ENCODE measurements at regions not wholly inside any gene's neighbourhood (a gene's known extent, or its start where the extent isn't known, plus 50 kb on each side); places are given as distances from the start of the nearest gene placed in this dataset.

GRCh38 chr2:7666596-7667259 is 749.5 kb downstream of the RNF144A start:
- Mint-ChIP-seq H3K27me3 (no peaks in the 10 kb centered on the region), H3K4me3 (no peak overlapping the region), H3K27ac (peak overlapping the region in 1 of 3 donors; percentile 16), H3K36me3 (no peaks in the 10 kb centered on the region), H3K9me3 (peaks cover 0 to under 1% (median 0%) of the 10 kb centered on the region in 7 donors), H3K4me1 (peaks cover 0 to 2% (median 0%) of the 10 kb centered on the region in 4 donors)
- no peak for ATAC-seq (ENCODE audit: low read depth in 2 of 2)
- Histone ChIP-seq H3K27ac (ENCODE audit: insufficient read depth, low read length, poor library complexity, severe bottlenecking) (no peak overlapping the region), H3K9me3 (ENCODE audit: control insufficient read depth in 2 of 2, low read length in 2 of 2) (no peaks in the 10 kb centered on the region), H3K4me3 (ENCODE audit: low read depth, low read length) (no peak overlapping the region), H3K27me3 (ENCODE audit: control insufficient read depth, insufficient read depth, low read length) (no peaks in the 10 kb centered on the region), H3K36me3 (ENCODE audit: control insufficient read depth, insufficient read depth, low read length) (no peaks in the 10 kb centered on the region), H3K4me1 (ENCODE audit: control insufficient read depth, insufficient read depth, low read length, poor library complexity, severe bottlenecking) (no peaks in the 10 kb centered on the region)
- no peak for DNase-seq

GRCh38 chr2:7667260-7667757 is 750.1 kb downstream of the RNF144A start:
- peaks cover 0 to 7% (median 4%) of the 10 kb centered on the region in 4 donors for H3K4me1 Mint-ChIP-seq
- peaks cover 0 to 3% of the 10 kb centered on the region in 2 experiments for H3K9me3 ChIP-seq (ENCODE audit: control insufficient read depth in 2 of 2, low read length in 2 of 2)
- H3K27ac ChIP-seq (ENCODE audit: insufficient read depth, low read length, poor library complexity, severe bottlenecking), result no peak overlapping the region
- no peaks in the 10 kb centered on the region for H3K36me3 Mint-ChIP-seq
- no peaks in the 10 kb centered on the region for H3K27me3 ChIP-seq (ENCODE audit: control insufficient read depth, insufficient read depth, low read length)
- no peak overlapping the region for H3K4me3 Mint-ChIP-seq
- no peaks in the 10 kb centered on the region for H3K36me3 ChIP-seq (ENCODE audit: control insufficient read depth, insufficient read depth, low read length)
- H3K27ac Mint-ChIP-seq, result no peak overlapping the region
- H3K9me3 Mint-ChIP-seq, result no peaks in the 10 kb centered on the region
- DNase-seq (no peak), ATAC-seq (ENCODE audit: low read depth in 2 of 2) (no peak)
- no peak overlapping the region for H3K4me3 ChIP-seq (ENCODE audit: low read depth, low read length)
- H3K27me3 Mint-ChIP-seq, result no peaks in the 10 kb centered on the region
- no peaks in the 10 kb centered on the region for H3K4me1 ChIP-seq (ENCODE audit: control insufficient read depth, insufficient read depth, low read length, poor library complexity, severe bottlenecking)

GRCh38 chr2:7670905-7671641 is 753.9 kb downstream of the RNF144A start:
- Mint-ChIP-seq H3K4me3 (no peak overlapping the region), H3K36me3 (no peaks in the 10 kb centered on the region), H3K9me3 (no peaks in the 10 kb centered on the region), H3K27me3 (no peaks in the 10 kb centered on the region), H3K4me1 (peaks cover 0 to 12% (median 8%) of the 10 kb centered on the region in 4 donors), H3K27ac (no peak overlapping the region)
- Histone ChIP-seq H3K4me3 (ENCODE audit: low read depth, low read length) (no peak overlapping the region), H3K27ac (ENCODE audit: insufficient read depth, low read length, poor library complexity, severe bottlenecking) (no peak overlapping the region), H3K27me3 (ENCODE audit: control insufficient read depth, insufficient read depth, low read length) (no peaks in the 10 kb centered on the region), H3K9me3 (ENCODE audit: control insufficient read depth in 2 of 2, low read length in 2 of 2) (peaks cover 0 to 3% of the 10 kb centered on the region in 2 experiments), H3K36me3 (ENCODE audit: control insufficient read depth, insufficient read depth, low read length) (no peaks in the 10 kb centered on the region), H3K4me1 (ENCODE audit: control insufficient read depth, insufficient read depth, low read length, poor library complexity, severe bottlenecking) (no peaks in the 10 kb centered on the region)
- DNase-seq (no peak), ATAC-seq (ENCODE audit: low read depth in 2 of 2) (no peak)

DNA sequence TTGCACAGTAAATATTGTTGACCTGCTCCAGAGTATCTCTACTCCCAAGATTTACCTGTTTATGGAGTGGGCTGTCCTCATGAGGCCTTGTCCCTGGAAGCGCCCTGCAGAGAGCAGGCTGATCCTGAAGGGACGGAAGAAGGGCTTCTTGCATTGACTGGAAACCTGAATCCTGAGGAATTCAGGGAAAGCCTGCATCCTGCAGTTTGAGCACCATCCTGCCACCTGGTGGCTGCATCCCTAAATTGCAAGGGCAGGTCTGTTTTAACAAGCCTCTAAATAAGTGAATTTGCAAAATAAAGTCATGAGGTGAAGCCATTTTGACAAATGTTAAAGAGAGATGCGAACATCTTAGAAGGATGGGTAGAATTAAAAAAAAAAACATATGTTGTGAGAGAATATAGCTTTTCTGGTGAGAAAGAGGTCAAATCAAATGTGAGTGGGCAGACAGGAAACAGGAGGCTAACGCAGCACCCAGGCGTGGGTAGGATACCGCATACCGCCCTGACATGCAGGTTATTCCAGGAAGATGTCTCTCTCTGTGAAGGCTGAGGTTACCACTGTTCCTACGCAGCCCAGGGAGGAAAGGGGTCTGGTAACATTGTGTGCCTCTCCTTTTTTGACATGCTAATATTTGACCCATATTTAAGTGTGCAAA is 754.9 kb downstream of the RNF144A start:
- Mint-ChIP-seq H3K27me3 (no peaks in the 10 kb centered on the region), H3K27ac (no peak overlapping the region), H3K36me3 (no peaks in the 10 kb centered on the region), H3K4me3 (peak overlapping the region in 1 of 4 donors; percentile 15), H3K9me3 (peaks cover 0 to 1% (median 0%) of the 10 kb centered on the region in 7 donors), H3K4me1 (peaks cover 0 to 12% (median 8%) of the 10 kb centered on the region in 4 donors)
- DNase-seq (peak in 2 of 3 donors; percentile 3 to 42), ATAC-seq (ENCODE audit: low read depth in 2 of 2) (no peak)
- no peaks in the 10 kb centered on the region for H3K27me3 ChIP-seq (ENCODE audit: control insufficient read depth, insufficient read depth, low read length)
- H3K27ac ChIP-seq (ENCODE audit: insufficient read depth, low read length, poor library complexity, severe bottlenecking), result no peak overlapping the region
- no peaks in the 10 kb centered on the region for H3K36me3 ChIP-seq (ENCODE audit: control insufficient read depth, insufficient read depth, low read length)
- H3K9me3 ChIP-seq (ENCODE audit: control insufficient read depth in 2 of 2, low read length in 2 of 2), result peaks cover 0 to 3% of the 10 kb centered on the region in 2 experiments
- no peaks in the 10 kb centered on the region for H3K4me1 ChIP-seq (ENCODE audit: control insufficient read depth, insufficient read depth, low read length, poor library complexity, severe bottlenecking)
- H3K4me3 ChIP-seq (ENCODE audit: low read depth, low read length), result no peak overlapping the region

DNA sequence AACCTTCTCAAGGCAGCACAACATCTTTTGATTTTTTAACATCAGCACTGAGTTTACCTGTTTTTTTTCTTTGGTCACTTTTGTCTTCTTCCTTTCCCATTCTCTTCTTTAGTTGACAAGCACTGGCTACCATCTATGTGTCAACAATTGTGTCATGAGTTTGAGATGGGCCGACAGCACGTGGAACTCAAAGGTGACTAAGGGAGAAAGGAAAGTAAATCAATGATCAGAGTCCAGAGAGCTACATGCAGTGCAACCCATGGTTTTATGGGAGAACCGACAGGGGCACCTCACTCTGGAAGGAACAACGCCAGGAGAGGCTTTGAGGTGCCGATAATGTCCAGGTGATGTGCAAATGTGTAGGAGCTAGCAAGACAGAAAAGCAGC is 755.5 kb downstream of the RNF144A start:
- no peak overlapping the region for H3K4me3 Mint-ChIP-seq
- DNase-seq (no peak), ATAC-seq (ENCODE audit: low read depth in 2 of 2) (no peak)
- Histone ChIP-seq H3K27ac (ENCODE audit: insufficient read depth, low read length, poor library complexity, severe bottlenecking) (no peak overlapping the region), H3K36me3 (ENCODE audit: control insufficient read depth, insufficient read depth, low read length) (no peaks in the 10 kb centered on the region), H3K4me1 (ENCODE audit: control insufficient read depth, insufficient read depth, low read length, poor library complexity, severe bottlenecking) (no peaks in the 10 kb centered on the region), H3K4me3 (ENCODE audit: low read depth, low read length) (no peak overlapping the region), H3K9me3 (ENCODE audit: control insufficient read depth in 2 of 2, low read length in 2 of 2) (peaks cover 0 to 3% of the 10 kb centered on the region in 2 experiments), H3K27me3 (ENCODE audit: control insufficient read depth, insufficient read depth, low read length) (no peaks in the 10 kb centered on the region)
- peaks cover 0 to 12% (median 8%) of the 10 kb centered on the region in 4 donors for H3K4me1 Mint-ChIP-seq
- peaks cover 0 to 1% (median 0%) of the 10 kb centered on the region in 7 donors for H3K9me3 Mint-ChIP-seq
- H3K27me3 Mint-ChIP-seq, result no peaks in the 10 kb centered on the region
- H3K36me3 Mint-ChIP-seq, result no peaks in the 10 kb centered on the region
- peak overlapping the region in 1 of 3 donors; percentile 66 for H3K27ac Mint-ChIP-seq

- H3K27ac ChIP-seq (ENCODE audit: insufficient read depth, low read length, poor library complexity, severe bottlenecking), result no peak overlapping the region
- no peaks in the 10 kb centered on the region for H3K27me3 Mint-ChIP-seq
- H3K4me3 ChIP-seq (ENCODE audit: low read depth, low read length), result no peak overlapping the region
- H3K36me3 ChIP-seq (ENCODE audit: control insufficient read depth, insufficient read depth, low read length), result no peaks in the 10 kb centered on the region
- H3K27me3 ChIP-seq (ENCODE audit: control insufficient read depth, insufficient read depth, low read length), result no peaks in the 10 kb centered on the region
- ATAC-seq (ENCODE audit: low read depth in 2 of 2) (no peak), DNase-seq (no peak)
- H3K9me3 ChIP-seq (ENCODE audit: control insufficient read depth in 2 of 2, low read length in 2 of 2), result peaks cover 0 to 3% of the 10 kb centered on the region in 2 experiments
- no peaks in the 10 kb centered on the region for H3K4me1 ChIP-seq (ENCODE audit: control insufficient read depth, insufficient read depth, low read length, poor library complexity, severe bottlenecking)
- peaks cover 0 to 12% (median 8%) of the 10 kb centered on the region in 4 donors for H3K4me1 Mint-ChIP-seq
- H3K4me3 Mint-ChIP-seq, result no peak overlapping the region
- H3K27ac Mint-ChIP-seq, result peak overlapping the region in 1 of 3 donors; percentile 66
- peaks cover 0 to 1% (median 0%) of the 10 kb centered on the region in 7 donors for H3K9me3 Mint-ChIP-seq
- H3K36me3 Mint-ChIP-seq, result no peaks in the 10 kb centered on the region
These were observed 755.9 kb downstream of the RNF144A start for GRCh38 chr2:7673101-7673500.

DNA sequence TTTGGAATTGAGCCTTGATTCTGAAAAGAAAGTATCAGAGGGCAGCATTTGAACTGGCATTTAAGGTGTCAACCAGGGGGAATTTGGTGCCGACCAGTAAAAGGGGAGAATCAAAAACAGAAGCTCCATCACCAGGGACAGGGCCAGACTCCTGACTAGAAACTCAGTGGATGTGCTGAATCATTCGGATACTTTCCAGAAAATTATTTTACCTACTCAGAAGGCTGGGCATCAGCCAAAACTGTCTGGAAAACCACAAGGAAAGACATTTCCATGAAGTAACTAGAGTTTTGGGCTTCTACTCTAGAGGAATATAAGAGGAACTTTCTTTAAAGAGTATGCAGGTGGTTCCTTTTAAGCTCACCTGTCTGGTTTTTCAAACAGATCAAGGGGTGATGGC is 756.6 kb downstream of the RNF144A start:
- Mint-ChIP-seq H3K4me1 (peaks cover 0 to 12% (median 8%) of the 10 kb centered on the region in 4 donors), H3K27me3 (no peaks in the 10 kb centered on the region)

More for the DNA sequence above, 756.6 kb downstream of the RNF144A start:
- Mint-ChIP-seq H3K4me3 (no peak overlapping the region), H3K27ac (no peak overlapping the region), H3K36me3 (no peaks in the 10 kb centered on the region), H3K9me3 (peaks cover 0 to 1% (median 0%) of the 10 kb centered on the region in 7 donors)
- no peaks in the 10 kb centered on the region for H3K27me3 ChIP-seq (ENCODE audit: control insufficient read depth, insufficient read depth, low read length)
- H3K4me1 ChIP-seq (ENCODE audit: control insufficient read depth, insufficient read depth, low read length, poor library complexity, severe bottlenecking), result no peaks in the 10 kb centered on the region
- H3K9me3 ChIP-seq (ENCODE audit: control insufficient read depth in 2 of 2, low read length in 2 of 2), result peaks cover 0 to 3% of the 10 kb centered on the region in 2 experiments
- H3K4me3 ChIP-seq (ENCODE audit: low read depth, low read length), result no peak overlapping the region
- H3K36me3 ChIP-seq (ENCODE audit: control insufficient read depth, insufficient read depth, low read length), result no peaks in the 10 kb centered on the region
- DNase-seq (no peak), ATAC-seq (ENCODE audit: low read depth in 2 of 2) (no peak)
- H3K27ac ChIP-seq (ENCODE audit: insufficient read depth, low read length, poor library complexity, severe bottlenecking), result no peak overlapping the region
